Adipose tissue (tissue), 3 donors: ENCODE measurements at regions not wholly inside any gene's neighbourhood (a gene's known extent, or its start where the extent isn't known, plus 50 kb on each side); places are given as distances from the start of the nearest gene placed in this dataset.
"Not testable (repeated sequence)": the region's sequence is repeated elsewhere in the genome, so short reads cannot be mapped to it uniquely, and the experiment has no call there.

Source experiments
- H3K27ac ChIP-seq: one replicate; pipeline ENCODE4 v1.5.1; 2013; ENCODE audit warnings: low read depth, low read length
- WGBS, 3 donors: extraction: QIAGEN DNeasy Blood & Tissue Kit; methylation state at CpG; one replicate each; pipeline ENCODE4 v1.1.7; 2013; 5-methylcytosine and 5-hydroxymethylcytosine counted together
- donor health status: healthy with polysubstance abuse.
- donor health status: Bipolar disorder and iron deficiency.
- donor health status: healthy.

DNA sequence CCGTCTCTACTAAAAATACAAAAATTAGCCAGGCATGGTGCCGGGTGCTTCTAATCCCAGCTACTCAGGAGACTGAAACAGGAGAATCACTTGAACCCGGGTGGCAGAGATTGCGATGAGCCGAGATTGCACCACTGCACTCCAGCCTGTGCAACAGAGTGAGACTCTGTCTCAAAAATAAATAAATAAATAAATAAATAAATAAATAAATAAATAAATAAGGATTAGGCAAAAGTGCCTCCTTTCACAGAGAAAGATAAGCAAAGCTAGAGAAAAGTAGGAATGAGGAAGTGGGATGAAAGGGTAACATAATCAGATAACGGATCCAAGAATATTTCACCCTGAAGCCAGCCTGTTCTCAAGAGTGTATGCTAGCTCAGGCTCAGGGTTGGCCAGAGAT lies 869.6 kb upstream of the AUTS2 start:
- H3K27ac ChIP-seq, result not testable (repeated sequence)
- WGBS, 3 donors, result 86 to 91% (median 90%) methylated on average over 6 of the region's 6 CpGs

DNA sequence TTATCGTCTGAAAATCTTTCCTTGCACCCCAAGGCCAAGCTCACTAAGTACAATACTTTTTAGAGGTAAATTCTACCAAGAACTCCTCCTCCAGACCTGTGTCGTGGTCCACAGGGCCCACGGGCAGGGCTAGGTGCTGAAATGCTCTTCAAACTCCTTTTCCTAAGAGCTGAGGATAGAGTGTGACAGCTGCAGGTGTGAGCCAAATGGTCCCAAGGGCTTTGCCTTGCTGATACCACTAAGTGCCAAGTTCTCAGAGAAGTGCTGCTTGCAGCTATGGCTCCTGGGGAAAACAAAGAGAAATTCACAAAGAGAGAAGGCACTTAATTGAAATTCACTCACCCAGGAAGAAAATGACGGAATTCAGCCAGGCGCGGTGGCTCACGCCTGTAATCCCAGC lies 868.9 kb upstream of the AUTS2 start:
- H3K27ac ChIP-seq, result no peak overlapping the region
- 75 to 90% (median 79%) methylated on average over 7 of the region's 7 CpGs for WGBS, 3 donors

DNA sequence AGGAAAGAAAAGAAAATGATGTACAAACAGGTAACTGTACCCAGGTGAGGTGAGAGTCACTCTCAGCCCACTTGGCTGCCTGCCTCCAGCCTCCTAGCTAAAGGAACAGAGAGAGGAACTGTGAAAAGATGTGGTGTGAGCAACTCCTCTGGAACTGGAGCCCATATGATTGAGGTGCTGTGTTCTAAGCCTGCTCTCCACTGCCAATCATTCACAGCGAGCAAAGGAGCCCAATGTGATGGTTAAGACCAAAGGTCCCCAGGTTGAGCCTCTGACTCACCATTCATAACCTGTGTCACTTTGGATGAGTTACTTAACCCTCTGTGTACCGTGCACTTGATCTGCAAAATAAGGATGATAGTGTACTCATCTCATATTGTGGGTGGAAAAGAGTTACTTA lies 868.1 kb upstream of the AUTS2 start:
- WGBS, 3 donors, result 67 to 81% (median 74%) methylated on average over 2 of the region's 2 CpGs
- no peak overlapping the region for H3K27ac ChIP-seq

- no peak overlapping the region for H3K27ac ChIP-seq
These were observed 867.3 kb upstream of the AUTS2 start for GRCh38 chr7:68730964-68731363.

GRCh38 chr7:68733219-68734153 lies 864.8 kb upstream of the AUTS2 start:
- H3K27ac ChIP-seq, result no peak overlapping the region
- WGBS, 3 donors, result 44 to 72% (median 62%) methylated on average over 8 of the region's 8 CpGs

- 76 to 89% (median 80%) methylated on average over 5 of the region's 5 CpGs for WGBS, 3 donors
- H3K27ac ChIP-seq, result no peak overlapping the region
These were observed 863.8 kb upstream of the AUTS2 start for GRCh38 chr7:68734431-68734830.

GRCh38 chr7:68739306-68739705 lies 859.0 kb upstream of the AUTS2 start:
- H3K27ac ChIP-seq, result no peak overlapping the region
- 90 to 95% (median 92%) methylated on average over 5 of the region's 5 CpGs for WGBS, 3 donors

GRCh38 chr7:68744036-68744435 lies 854.2 kb upstream of the AUTS2 start:
- H3K27ac ChIP-seq, result no peak overlapping the region
- 76 to 83% (median 80%) methylated on average over 5 of the region's 5 CpGs for whole genome bisulfite sequencing, 3 donors

GRCh38 chr7:68748934-68749900 lies 849.1 kb upstream of the AUTS2 start:
- H3K27ac ChIP-seq, result no peak overlapping the region
- 75 to 85% (median 81%) methylated on average over 14 of the region's 14 CpGs for WGBS, 3 donors

GRCh38 chr7:68752485-68753178 lies 845.6 kb upstream of the AUTS2 start:
- no peak overlapping the region for H3K27ac ChIP-seq
- 60 to 82% (median 71%) methylated on average over 5 of the region's 5 CpGs for WGBS, 3 donors

- no peak overlapping the region for H3K27ac ChIP-seq
- 92 to 95% (median 95%) methylated on average over 2 of the region's 2 CpGs for WGBS, 3 donors
These were observed 843.9 kb upstream of the AUTS2 start for GRCh38 chr7:68754414-68754813.

- WGBS, 3 donors, result 69 to 81% (median 72%) methylated on average over 4 of the region's 4 CpGs
- H3K27ac ChIP-seq, result no peak overlapping the region
These were observed 841.2 kb upstream of the AUTS2 start for GRCh38 chr7:68756986-68757495.

- H3K27ac ChIP-seq, result no peak overlapping the region
- WGBS, 3 donors, result 91 to 94% (median 93%) methylated on average over 3 of the region's 3 CpGs
These were observed 837.7 kb upstream of the AUTS2 start for GRCh38 chr7:68760556-68760955.

GRCh38 chr7:68767462-68767861 lies 830.8 kb upstream of the AUTS2 start:
- WGBS, 3 donors, result 64 to 86% (median 85%) methylated on average over 4 of the region's 4 CpGs
- no peak overlapping the region for H3K27ac ChIP-seq

DNA sequence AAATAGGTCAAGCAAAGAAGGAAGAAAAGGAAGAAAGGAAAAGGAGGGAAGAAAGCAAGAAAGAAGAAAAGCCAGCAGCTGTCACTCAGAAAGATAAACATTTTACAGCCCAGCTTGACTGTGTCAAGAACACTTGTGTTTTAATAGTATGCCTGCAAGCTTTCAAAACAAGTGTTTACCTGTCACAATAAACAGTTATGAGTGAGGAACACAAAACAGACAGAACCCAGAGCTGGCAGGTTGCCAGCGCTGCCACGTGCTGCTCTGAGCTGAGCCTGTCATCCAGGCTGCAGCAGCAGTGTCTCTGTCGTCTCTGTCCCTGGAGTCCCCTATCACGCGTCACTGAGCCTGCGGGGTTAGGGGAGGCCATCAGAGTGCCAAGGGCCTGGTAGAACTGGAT lies 827.6 kb upstream of the AUTS2 start:
- WGBS, 3 donors, result 31 to 39% (median 36%) methylated on average over 6 of the region's 6 CpGs
- H3K27ac ChIP-seq, result no peak overlapping the region

DNA sequence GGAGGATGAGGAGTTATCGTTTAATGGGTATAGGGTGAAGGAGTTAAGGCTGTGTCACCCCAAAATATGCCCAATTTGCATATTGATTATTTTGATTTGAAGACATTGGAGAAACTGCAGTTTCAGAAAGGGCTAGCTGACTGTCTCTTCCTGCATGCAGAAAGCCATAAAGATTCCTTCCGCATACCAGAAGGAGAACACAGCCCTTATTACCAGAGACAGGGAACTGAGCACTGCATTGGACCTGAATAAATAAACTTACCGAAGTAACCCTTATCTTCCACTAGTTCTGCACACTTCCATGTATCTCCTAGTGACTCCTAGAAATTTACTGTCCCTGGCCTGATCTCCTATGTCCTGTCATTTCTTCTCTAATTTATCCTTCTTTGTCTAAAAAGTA lies 821.9 kb upstream of the AUTS2 start:
- WGBS, 3 donors, result 60 to 74% (median 65%) methylated on average over 3 of the region's 3 CpGs
- no peak overlapping the region for H3K27ac ChIP-seq

DNA sequence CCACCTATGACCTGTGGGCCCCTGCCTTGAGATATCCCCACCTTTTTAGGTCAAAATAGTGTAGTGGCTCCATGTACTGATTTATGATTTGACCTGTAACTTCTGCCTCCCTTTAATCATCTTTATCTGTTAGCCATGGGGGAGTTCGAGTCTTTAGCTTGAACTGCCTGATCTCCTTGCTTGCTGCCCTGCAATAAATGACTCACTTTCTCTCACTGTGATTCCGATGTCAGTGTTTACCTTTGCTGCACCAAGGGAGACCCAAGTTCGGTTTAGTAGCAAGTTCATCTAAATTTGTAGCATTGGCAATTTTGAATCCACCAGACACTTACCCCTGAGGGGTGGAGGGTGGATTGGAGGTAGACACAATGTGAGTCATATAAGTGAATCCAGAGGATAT lies 814.6 kb upstream of the AUTS2 start:
- WGBS, 3 donors, result 75 to 81% (median 78%) methylated on average over 3 of the region's 3 CpGs
- no peak overlapping the region for H3K27ac ChIP-seq

DNA sequence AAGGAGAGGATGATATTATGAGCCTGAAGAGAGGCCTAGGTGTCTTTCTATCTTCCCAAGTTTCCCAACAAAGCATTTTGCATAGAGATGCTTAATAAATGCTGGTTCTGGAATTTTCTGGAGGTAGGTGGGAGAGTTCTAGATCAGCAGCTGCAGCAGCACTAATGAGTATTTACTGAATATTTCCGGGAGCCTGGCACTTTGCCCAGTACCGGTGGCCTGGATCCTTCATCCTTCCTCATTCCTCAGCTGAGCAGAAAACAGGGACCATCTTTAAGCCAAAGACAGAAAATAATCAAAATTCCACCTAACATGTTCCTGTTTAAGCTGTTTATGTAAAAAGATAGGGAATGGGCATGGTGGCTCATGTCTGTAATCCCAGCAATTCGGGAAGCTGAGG lies 813.2 kb upstream of the AUTS2 start:
- WGBS, 3 donors, result 25 to 42% (median 33%) methylated on average over 3 of the region's 3 CpGs
- no peak overlapping the region for H3K27ac ChIP-seq
